Spleen (tissue), 7 donors: ENCODE measurements at regions not wholly inside any gene's neighbourhood (a gene's known extent, or its start where the extent isn't known, plus 50 kb on each side); places are given as distances from the start of the nearest gene placed in this dataset.

Source experiments
- POLR2A ChIP-seq, 3 donors: fragments of 450-650 bp; IDR thresholded peaks; one replicate each; pipeline ENCODE4 v1.5.1; 2017; ENCODE audit warnings: antibody characterized with exemption in 3 of 3, mild to moderate bottlenecking in 1 of 3
- POLR2AphosphoS5 ChIP-seq, 3 donors: sonication (generic); formaldehyde crosslinking; IDR thresholded peaks; one replicate each; pipeline ENCODE4 v1.5.1; 2017; ENCODE audit warnings: antibody characterized with exemption in 3 of 3
- TF ChIP-seq, protein P1 (sequence below), 11 experiments: fragments of 200-600 bp in 7 of 11; fragments of 450-650 bp in 4 of 11; sonication (generic) in 4 of 11; IDR thresholded peaks in 8 of 11; conservative IDR thresholded peaks in 3 of 11; 1 replicate in 7 of 11; 2 replicates in 4 of 11; pipeline versions ENCODE4 v1.4.0 to v1.8.0; 2016 to 2021; ENCODE audit warnings: antibody characterized with exemption in 11 of 11, inconsistent platforms in 4 of 11, mild to moderate bottlenecking in 1 of 11
- donor health status: DM: no; HTN: no; CAD: no; lungs with moderate emphysema.
- donor health status: DM: no; HTN: no; CAD: no.
- donor health status: DM: no; HTN: no; CAD: no.

DNA sequence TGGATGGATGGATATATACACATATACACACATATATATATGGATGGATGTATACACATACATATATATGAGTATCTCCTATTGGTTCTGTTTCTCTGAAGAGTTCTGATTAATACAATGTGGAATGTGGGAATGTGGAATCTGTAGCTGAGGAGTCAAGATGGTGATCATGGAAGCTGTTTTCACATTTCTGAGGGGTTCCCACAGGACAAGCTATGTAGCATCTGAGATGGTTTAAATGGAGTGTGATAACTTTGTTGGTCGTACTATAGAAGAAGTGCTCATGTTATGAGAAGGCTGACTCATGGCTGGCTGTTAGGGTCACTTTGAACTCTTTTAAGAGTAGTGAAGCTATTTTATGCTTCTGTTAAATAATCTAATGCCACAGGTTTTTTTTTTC lies 279.7 kb downstream of the MEIS1 start:
- TF ChIP-seq POLR2A (IDR thresholded peaks at IDR 0.05) (no peak), POLR2AphosphoS5 (IDR thresholded peaks at IDR 0.05) (no peak)
- TF ChIP-seq, protein P1, sequence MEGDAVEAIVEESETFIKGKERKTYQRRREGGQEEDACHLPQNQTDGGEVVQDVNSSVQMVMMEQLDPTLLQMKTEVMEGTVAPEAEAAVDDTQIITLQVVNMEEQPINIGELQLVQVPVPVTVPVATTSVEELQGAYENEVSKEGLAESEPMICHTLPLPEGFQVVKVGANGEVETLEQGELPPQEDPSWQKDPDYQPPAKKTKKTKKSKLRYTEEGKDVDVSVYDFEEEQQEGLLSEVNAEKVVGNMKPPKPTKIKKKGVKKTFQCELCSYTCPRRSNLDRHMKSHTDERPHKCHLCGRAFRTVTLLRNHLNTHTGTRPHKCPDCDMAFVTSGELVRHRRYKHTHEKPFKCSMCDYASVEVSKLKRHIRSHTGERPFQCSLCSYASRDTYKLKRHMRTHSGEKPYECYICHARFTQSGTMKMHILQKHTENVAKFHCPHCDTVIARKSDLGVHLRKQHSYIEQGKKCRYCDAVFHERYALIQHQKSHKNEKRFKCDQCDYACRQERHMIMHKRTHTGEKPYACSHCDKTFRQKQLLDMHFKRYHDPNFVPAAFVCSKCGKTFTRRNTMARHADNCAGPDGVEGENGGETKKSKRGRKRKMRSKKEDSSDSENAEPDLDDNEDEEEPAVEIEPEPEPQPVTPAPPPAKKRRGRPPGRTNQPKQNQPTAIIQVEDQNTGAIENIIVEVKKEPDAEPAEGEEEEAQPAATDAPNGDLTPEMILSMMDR (IDR thresholded peaks at IDR 0.05 in 8 of 11, conservative IDR thresholded peaks at IDR 0.05 in 3 of 11): no peak
